Upper lobe of left lung (tissue), 4 donors: ENCODE measurements at regions not wholly inside any gene's neighbourhood (a gene's known extent, or its start where the extent isn't known, plus 50 kb on each side); places are given as distances from the start of the nearest gene placed in this dataset.

Experiments
- CTCF ChIP-seq, 6 experiments: fragments of 450-650 bp in 4 of 6; fragments of 200-600 bp in 2 of 6; sonication (generic) in 2 of 6; IDR thresholded peaks; one replicate each; pipeline ENCODE4 v1.5.1; 2016 to 2019; ENCODE audit warnings: antibody characterized with exemption in 6 of 6
- POLR2A ChIP-seq, 4 donors: fragments of 450-650 bp; IDR thresholded peaks; one replicate each; pipeline ENCODE4 v1.5.1; 2016 to 2017; ENCODE audit warnings: antibody characterized with exemption in 4 of 4, mild to moderate bottlenecking in 2 of 4

GRCh38 chr7:13097499-13097898, 410.1 kb downstream of the ARL4A start:
- TF ChIP-seq POLR2A (IDR thresholded peaks at IDR 0.05): no peak
- TF ChIP-seq CTCF (IDR thresholded peaks at IDR 0.05): no peak
